ENCODE measurements at regions not wholly inside any gene's neighbourhood (a gene's known extent, or its start where the extent isn't known, plus 50 kb on each side); places are given as distances from the start of the nearest gene placed in this dataset.

DNA sequence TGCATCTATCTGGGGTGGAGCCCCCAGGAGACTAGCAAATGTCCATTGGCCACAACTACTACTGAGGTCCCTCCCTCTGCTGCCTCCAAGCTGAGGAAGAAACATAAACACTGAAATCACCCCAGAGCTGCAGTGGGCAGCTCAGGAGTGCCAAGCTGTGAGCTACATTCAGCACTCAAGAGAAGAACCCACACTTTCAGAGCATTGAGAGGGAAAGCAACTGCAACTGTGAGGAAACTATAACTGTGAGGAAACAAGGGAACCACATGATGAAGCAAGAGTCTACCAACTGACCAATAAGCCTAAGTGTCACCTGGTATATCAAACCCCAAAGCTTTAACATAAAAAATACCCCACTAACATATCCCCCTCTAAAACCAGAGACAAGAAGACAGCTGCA is 373.5 kb upstream of the TACR3 start:
- no peaks in the 10 kb centered on the region for H3K4me1 ChIP-seq (ENCODE audit: insufficient read depth, low read length)
- no peak overlapping the region for H3K27ac Mint-ChIP-seq
- ChIA-PET CTCF (no interaction called here), POLR2A (no interaction called here)
- ATAC-seq (ENCODE audit: poor library complexity) (no peak), DNase-seq (no peak)
- H3K4me3 ChIP-seq (ENCODE audit: low read length) = no peak overlapping the region
- intact Hi-C loops (cut with DNase I, micrococcal nuclease) = no loop called here
- no peaks in the 10 kb centered on the region for H3K27me3 Mint-ChIP-seq
- no peaks in the 10 kb centered on the region for H3K36me3 ChIP-seq (ENCODE audit: insufficient read depth, low read length)
- H3K27ac ChIP-seq (ENCODE audit: low read depth in 1 of 2, low read length in 2 of 2) = no peak overlapping the region
- TF ChIP-seq, protein P1, sequence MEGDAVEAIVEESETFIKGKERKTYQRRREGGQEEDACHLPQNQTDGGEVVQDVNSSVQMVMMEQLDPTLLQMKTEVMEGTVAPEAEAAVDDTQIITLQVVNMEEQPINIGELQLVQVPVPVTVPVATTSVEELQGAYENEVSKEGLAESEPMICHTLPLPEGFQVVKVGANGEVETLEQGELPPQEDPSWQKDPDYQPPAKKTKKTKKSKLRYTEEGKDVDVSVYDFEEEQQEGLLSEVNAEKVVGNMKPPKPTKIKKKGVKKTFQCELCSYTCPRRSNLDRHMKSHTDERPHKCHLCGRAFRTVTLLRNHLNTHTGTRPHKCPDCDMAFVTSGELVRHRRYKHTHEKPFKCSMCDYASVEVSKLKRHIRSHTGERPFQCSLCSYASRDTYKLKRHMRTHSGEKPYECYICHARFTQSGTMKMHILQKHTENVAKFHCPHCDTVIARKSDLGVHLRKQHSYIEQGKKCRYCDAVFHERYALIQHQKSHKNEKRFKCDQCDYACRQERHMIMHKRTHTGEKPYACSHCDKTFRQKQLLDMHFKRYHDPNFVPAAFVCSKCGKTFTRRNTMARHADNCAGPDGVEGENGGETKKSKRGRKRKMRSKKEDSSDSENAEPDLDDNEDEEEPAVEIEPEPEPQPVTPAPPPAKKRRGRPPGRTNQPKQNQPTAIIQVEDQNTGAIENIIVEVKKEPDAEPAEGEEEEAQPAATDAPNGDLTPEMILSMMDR (IDR thresholded peaks at IDR 0.05) = no peak
- H3K9me3 ChIP-seq (ENCODE audit: control insufficient read depth in 1 of 2, insufficient read depth in 1 of 2, low read length in 2 of 2) = peaks cover 5 to 9% of the 10 kb centered on the region in 2 experiments
- peaks cover 22% of the 10 kb centered on the region for H3K9me3 Mint-ChIP-seq
- H3K4me1 Mint-ChIP-seq (ENCODE audit: low read depth) = no peaks in the 10 kb centered on the region
- no peaks in the 10 kb centered on the region for H3K27me3 ChIP-seq (ENCODE audit: control insufficient read depth in 1 of 2, insufficient read depth in 2 of 2, low read length in 2 of 2)
- H3K4me3 Mint-ChIP-seq = no peak overlapping the region
- H3K36me3 Mint-ChIP-seq (ENCODE audit: low read depth) = no peaks in the 10 kb centered on the region

DNA sequence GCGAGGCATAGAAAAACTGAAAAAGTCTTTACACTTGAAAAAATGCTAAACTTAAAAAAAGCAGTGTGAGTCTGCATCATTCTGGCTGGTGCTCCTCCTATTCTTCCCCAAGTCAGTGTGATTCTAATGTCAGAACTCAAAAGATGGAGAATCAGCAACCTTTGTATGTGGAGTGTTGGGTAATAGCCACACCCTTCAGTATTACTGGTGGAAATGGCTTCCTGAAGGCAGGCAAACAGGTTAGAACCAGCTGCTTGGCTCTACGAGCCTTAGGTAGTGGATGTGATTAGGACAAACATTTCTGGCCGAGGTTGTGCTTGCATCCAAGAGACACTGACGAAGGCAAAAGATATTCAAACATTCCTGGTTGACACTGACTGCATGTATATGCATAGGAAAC is 353.4 kb upstream of the TACR3 start:
- DNase-seq (no peak), ATAC-seq (ENCODE audit: poor library complexity) (no peak)
- H3K36me3 Mint-ChIP-seq (ENCODE audit: low read depth) = no peaks in the 10 kb centered on the region
- POLR2A ChIA-PET = no interaction called here
- no peaks in the 10 kb centered on the region for H3K27me3 ChIP-seq (ENCODE audit: control insufficient read depth in 1 of 2, insufficient read depth in 2 of 2, low read length in 2 of 2)
- H3K4me3 Mint-ChIP-seq = no peak overlapping the region
- H3K4me1 ChIP-seq (ENCODE audit: insufficient read depth, low read length) = no peaks in the 10 kb centered on the region
- H3K4me3 ChIP-seq (ENCODE audit: low read length) = no peak overlapping the region
- H3K27ac ChIP-seq (ENCODE audit: low read depth in 1 of 2, low read length in 2 of 2) = no peak overlapping the region
- intact Hi-C loops (cut with DNase I, micrococcal nuclease) = no loop called here
- CTCF ChIA-PET = no interaction called here
- H3K36me3 ChIP-seq (ENCODE audit: insufficient read depth, low read length) = no peaks in the 10 kb centered on the region
- H3K27ac Mint-ChIP-seq = no peak overlapping the region
- H3K27me3 Mint-ChIP-seq = no peaks in the 10 kb centered on the region
- H3K4me1 Mint-ChIP-seq (ENCODE audit: low read depth) = no peaks in the 10 kb centered on the region
- TF ChIP-seq, protein P1 (IDR thresholded peaks at IDR 0.05) = no peak
- H3K9me3 ChIP-seq (ENCODE audit: control insufficient read depth in 1 of 2, insufficient read depth in 1 of 2, low read length in 2 of 2) = no peaks in the 10 kb centered on the region
- no peaks in the 10 kb centered on the region for H3K9me3 Mint-ChIP-seq

DNA sequence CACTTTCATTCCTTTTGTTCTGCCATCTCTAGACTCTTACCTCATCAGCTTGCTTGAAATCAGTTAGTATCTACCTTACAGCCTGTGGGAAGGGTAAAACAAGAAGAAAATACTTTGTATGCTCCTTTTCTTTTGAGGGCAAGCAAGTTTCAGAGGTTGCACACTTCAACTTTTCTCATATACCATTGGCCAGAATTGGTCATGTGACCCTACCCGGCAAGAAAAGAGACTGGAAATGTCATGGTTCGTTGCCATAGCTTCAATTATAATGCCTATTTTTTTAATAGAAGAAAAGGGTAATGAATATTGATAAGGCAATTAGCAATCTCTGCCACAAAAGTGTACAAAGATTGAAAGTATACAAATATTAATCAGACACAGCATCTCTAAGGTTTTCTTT is 346.7 kb upstream of the TACR3 start:
- no peak for DNase-seq
- ATAC-seq (ENCODE audit: poor library complexity) = no peak
- intact Hi-C loops (cut with DNase I, micrococcal nuclease) = no loop called here
- TF ChIP-seq, protein P1 (IDR thresholded peaks at IDR 0.05) = no peak
- POLR2A ChIA-PET = no interaction called here
- no peaks in the 10 kb centered on the region for H3K27me3 ChIP-seq (ENCODE audit: control insufficient read depth in 1 of 2, insufficient read depth in 2 of 2, low read length in 2 of 2)
- H3K4me3 Mint-ChIP-seq = no peak overlapping the region
- no peaks in the 10 kb centered on the region for H3K36me3 Mint-ChIP-seq (ENCODE audit: low read depth)
- no peaks in the 10 kb centered on the region for H3K9me3 ChIP-seq (ENCODE audit: control insufficient read depth in 1 of 2, insufficient read depth in 1 of 2, low read length in 2 of 2)
- CTCF ChIA-PET = no interaction called here
- no peaks in the 10 kb centered on the region for H3K4me1 Mint-ChIP-seq (ENCODE audit: low read depth)
- no peak overlapping the region for H3K27ac ChIP-seq (ENCODE audit: low read depth in 1 of 2, low read length in 2 of 2)
- no peaks in the 10 kb centered on the region for H3K9me3 Mint-ChIP-seq
- no peak overlapping the region for H3K27ac Mint-ChIP-seq
- no peak overlapping the region for H3K4me3 ChIP-seq (ENCODE audit: low read length)
- no peaks in the 10 kb centered on the region for H3K4me1 ChIP-seq (ENCODE audit: insufficient read depth, low read length)
- no peaks in the 10 kb centered on the region for H3K36me3 ChIP-seq (ENCODE audit: insufficient read depth, low read length)
- H3K27me3 Mint-ChIP-seq = no peaks in the 10 kb centered on the region

Data from CD4-positive, alpha-beta T cell (primary cell).